Activated CD4-positive, CD25-positive, alpha-beta regulatory T cell treated with anti-CD3 and anti-CD28 coated beads, Interleukin-2, amount 50 U/mL, for 24 hours (primary cell): ENCODE measurements at regions not wholly inside any gene's neighbourhood (a gene's known extent, or its start where the extent isn't known, plus 50 kb on each side); places are given as distances from the start of the nearest gene placed in this dataset.

Source experiments
- ATAC-seq, 2 donors: fragments of 150-1000 bp; cut with Tn5 transposase; one replicate each; pipeline ENCODE4 v1.10.0; 2021; ENCODE audit warnings: mild to moderate bottlenecking in 1 of 2, moderate library complexity in 1 of 2

- ATAC-seq = no peak
Observed at GRCh38 chr16:80171746-80172145, 369.0 kb upstream of the DYNLRB2 start.

- no peak for ATAC-seq
Observed at GRCh38 chr16:80171199-80171598, 369.6 kb upstream of the DYNLRB2 start.

- ATAC-seq = no peak
Observed at GRCh38 chr16:80167657-80168390, 373.0 kb upstream of the DYNLRB2 start.

- ATAC-seq = no peak
Observed at GRCh38 chr16:80166082-80166481, 374.7 kb upstream of the DYNLRB2 start.

GRCh38 chr16:80164966-80165550 lies 375.7 kb upstream of the DYNLRB2 start:
- no peak for ATAC-seq

GRCh38 chr16:80163339-80163738 lies 377.5 kb upstream of the DYNLRB2 start:
- ATAC-seq = no peak

GRCh38 chr16:80161799-80162739 lies 378.7 kb upstream of the DYNLRB2 start:
- no peak for ATAC-seq

GRCh38 chr16:80158766-80159165 lies 382.0 kb upstream of the DYNLRB2 start:
- no peak for ATAC-seq

GRCh38 chr16:80151722-80152111 lies 389.1 kb upstream of the DYNLRB2 start:
- ATAC-seq = no peak

- no peak for ATAC-seq
Observed at GRCh38 chr16:80150978-80151721, 389.6 kb upstream of the DYNLRB2 start.

- ATAC-seq = no peak
Observed at GRCh38 chr16:80148826-80149225, 392.0 kb upstream of the DYNLRB2 start.

GRCh38 chr16:80147026-80147655 lies 393.7 kb upstream of the DYNLRB2 start:
- no peak for ATAC-seq

- ATAC-seq = no peak
Observed at GRCh38 chr16:80144191-80144590, 396.6 kb upstream of the DYNLRB2 start.

GRCh38 chr16:80142940-80143339 lies 397.9 kb upstream of the DYNLRB2 start:
- ATAC-seq = no peak

- ATAC-seq = no peak
Observed at GRCh38 chr16:80142281-80142680, 398.5 kb upstream of the DYNLRB2 start.

- no peak for ATAC-seq
Observed at GRCh38 chr16:80129791-80130190, 411.0 kb upstream of the DYNLRB2 start.

GRCh38 chr16:80125677-80126076 lies 415.1 kb upstream of the DYNLRB2 start:
- ATAC-seq = no peak

- ATAC-seq = no peak
Observed at GRCh38 chr16:80123189-80123588, 417.6 kb upstream of the DYNLRB2 start.

- no peak for ATAC-seq
Observed at GRCh38 chr16:80122115-80122514, 418.7 kb upstream of the DYNLRB2 start.

GRCh38 chr16:80121522-80121909 lies 419.3 kb upstream of the DYNLRB2 start:
- ATAC-seq = no peak

GRCh38 chr16:80120899-80121521 lies 419.8 kb upstream of the DYNLRB2 start:
- ATAC-seq = no peak
